GM12872 (cell line): ENCODE measurements at regions not wholly inside any gene's neighbourhood (a gene's known extent, or its start where the extent isn't known, plus 50 kb on each side); places are given as distances from the start of the nearest gene placed in this dataset.
A peak's percentile ranks its signal among the peaks of the same experiment; 100 is the strongest.

Experiments used
- CTCF ChIP-seq: IDR thresholded peaks from 3 replicates; pipeline ENCODE4 v1.5.1; 2011; ENCODE audit warnings: low read depth, mild to moderate bottlenecking, low read length, moderate library complexity; ENCODE audit not compliant: insufficient read depth

GRCh38 chr5:123671711-123672456, 159.9 kb downstream of the CSNK1G3 start:
- TF ChIP-seq CTCF: no peak

- TF ChIP-seq CTCF: peak; percentile 70
Measured at GRCh38 chr5:123671042-123671441, 159.1 kb downstream of the CSNK1G3 start.
